Coronary artery (tissue), 2 donors: ENCODE measurements at regions not wholly inside any gene's neighbourhood (a gene's known extent, or its start where the extent isn't known, plus 50 kb on each side); places are given as distances from the start of the nearest gene placed in this dataset.

ENCODE experiments used
- DNase-seq: peaks from one replicate; pipeline ENCODE4 v3.0.0-alpha.2; 2017; ENCODE audit warnings: low spot score
- H3K27ac ChIP-seq, 2 donors: fragments of 200-600 bp; sonication (generic); one replicate each; pipeline ENCODE4 v1.5.1; 2016 to 2019
- H3K4me3 ChIP-seq: fragments of 200-600 bp; sonication (generic); 2 replicates; pipeline ENCODE4 v1.5.1; 2016; ENCODE audit warnings: mild to moderate bottlenecking, moderate library complexity
- TF ChIP-seq, protein P1 (sequence below): fragments of 200-600 bp; sonication (generic); IDR thresholded peaks from one replicate; pipeline ENCODE4 v1.5.1; 2019; ENCODE audit warnings: antibody characterized with exemption

DNA sequence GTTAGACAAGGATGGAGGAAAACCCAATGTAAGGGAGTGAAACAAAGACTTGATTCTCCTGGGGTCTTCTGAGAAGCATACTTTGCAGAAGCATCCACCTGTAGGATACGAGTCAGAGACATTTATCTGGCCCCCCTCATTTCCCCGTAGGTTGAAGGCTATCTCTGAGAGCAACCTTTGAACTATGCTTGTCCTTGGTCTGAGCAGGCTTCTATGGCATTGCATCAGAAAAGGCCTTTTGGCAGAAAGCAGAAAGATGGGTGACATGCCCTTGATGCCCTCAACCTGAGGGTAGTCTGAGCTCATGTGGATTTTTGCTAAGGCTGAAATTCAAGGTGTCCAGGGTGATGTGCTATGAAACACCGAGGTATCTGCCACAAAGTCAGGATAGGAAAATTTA, 131.6 kb upstream of the SGO1 start:
- no peak for DNase-seq
- H3K27ac ChIP-seq: peak overlapping the region; percentile 2 to 25
- H3K4me3 ChIP-seq: no peak overlapping the region
- TF ChIP-seq, protein P1, sequence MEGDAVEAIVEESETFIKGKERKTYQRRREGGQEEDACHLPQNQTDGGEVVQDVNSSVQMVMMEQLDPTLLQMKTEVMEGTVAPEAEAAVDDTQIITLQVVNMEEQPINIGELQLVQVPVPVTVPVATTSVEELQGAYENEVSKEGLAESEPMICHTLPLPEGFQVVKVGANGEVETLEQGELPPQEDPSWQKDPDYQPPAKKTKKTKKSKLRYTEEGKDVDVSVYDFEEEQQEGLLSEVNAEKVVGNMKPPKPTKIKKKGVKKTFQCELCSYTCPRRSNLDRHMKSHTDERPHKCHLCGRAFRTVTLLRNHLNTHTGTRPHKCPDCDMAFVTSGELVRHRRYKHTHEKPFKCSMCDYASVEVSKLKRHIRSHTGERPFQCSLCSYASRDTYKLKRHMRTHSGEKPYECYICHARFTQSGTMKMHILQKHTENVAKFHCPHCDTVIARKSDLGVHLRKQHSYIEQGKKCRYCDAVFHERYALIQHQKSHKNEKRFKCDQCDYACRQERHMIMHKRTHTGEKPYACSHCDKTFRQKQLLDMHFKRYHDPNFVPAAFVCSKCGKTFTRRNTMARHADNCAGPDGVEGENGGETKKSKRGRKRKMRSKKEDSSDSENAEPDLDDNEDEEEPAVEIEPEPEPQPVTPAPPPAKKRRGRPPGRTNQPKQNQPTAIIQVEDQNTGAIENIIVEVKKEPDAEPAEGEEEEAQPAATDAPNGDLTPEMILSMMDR: no peak

DNA sequence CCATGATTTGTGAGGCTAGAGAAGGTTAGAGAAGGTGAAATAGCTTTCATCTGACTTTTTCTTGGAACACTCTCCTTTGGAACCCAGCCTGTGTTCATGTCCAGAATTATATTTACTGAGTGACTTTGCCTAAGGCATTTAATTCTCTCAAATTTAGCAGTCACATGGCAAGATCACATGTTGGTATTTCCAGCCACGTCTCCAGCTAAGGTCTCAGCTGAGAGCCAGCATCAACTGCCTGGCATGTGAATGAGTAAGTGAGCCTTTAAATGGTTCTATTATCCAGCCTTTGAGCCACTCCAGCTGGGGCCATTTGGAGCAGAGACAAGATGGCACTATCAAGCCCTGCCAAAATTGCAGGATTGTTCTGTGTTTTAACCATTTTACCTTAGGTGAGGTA, 130.2 kb upstream of the SGO1 start:
- Histone ChIP-seq H3K4me3 (no peak overlapping the region), H3K27ac (peak overlapping the region; percentile 25 to 75)
- TF ChIP-seq, protein P1: no peak
- no peak for DNase-seq

DNA sequence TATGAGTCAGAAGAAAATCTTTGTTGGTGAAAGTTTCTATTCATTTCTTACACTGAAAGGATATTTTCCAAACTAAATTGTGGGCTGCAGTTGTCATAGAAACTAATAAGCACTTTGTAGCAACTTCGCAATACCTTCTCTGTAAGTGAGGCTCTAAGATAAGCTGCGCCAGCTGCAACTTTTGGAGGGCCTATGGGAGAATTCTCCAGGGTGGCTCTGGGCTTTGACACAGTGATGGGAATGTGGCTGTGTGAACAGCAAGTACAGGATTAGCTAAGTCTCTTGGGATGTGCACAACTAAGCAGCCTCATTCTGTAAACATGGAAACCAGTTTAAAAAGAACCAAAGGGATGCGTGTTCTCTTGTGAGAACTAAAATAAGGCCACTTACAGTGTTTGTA, 124.6 kb upstream of the SGO1 start:
- no peak overlapping the region for H3K4me3 ChIP-seq
- H3K27ac ChIP-seq: peak overlapping the region; percentile 7 to 56
- peak; percentile 88 for DNase-seq
- TF ChIP-seq, protein P1: no peak

DNA sequence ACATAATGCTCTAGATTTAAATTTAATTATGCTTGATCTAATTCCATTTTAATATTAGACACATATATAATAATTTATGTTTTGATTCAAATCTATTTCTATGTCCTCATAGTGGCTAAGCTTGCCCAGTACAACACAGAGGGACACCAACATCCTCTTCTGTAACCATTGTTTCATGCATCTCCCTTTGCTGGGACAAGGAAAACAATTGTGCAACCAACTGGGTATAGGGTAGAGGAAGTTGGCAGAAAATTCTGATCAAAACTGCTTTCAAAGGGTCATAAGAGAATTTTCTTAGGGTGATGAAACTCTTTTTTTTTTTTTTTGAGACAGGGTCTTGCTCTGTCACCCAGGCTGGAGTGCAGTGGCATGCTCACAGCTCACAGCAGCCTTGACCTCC, 121.4 kb upstream of the SGO1 start:
- H3K4me3 ChIP-seq: no peak overlapping the region
- TF ChIP-seq, protein P1: no peak
- DNase-seq: no peak
- H3K27ac ChIP-seq: no peak overlapping the region

DNA sequence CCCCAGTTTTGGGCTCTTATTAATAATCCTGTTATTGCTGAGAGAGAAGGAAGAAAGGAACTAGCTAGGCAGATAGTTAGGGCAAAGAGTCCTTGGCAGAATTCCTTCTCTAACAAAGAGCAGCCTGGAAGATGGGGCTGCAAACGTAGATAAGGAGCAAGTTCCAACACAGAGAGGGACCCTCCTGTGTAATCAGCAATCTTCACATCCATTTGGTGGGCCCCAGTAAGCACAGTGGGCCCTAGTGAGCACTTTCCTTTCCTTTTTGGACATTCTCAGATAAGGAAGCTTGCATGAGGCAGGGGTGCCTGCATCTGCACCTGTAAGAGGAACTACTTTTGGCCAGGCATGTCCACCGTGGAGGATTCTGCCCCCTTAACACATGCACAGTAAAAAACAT, 119.6 kb upstream of the SGO1 start:
- Histone ChIP-seq H3K27ac (no peak overlapping the region), H3K4me3 (no peak overlapping the region)
- TF ChIP-seq, protein P1: no peak
- no peak for DNase-seq

DNA sequence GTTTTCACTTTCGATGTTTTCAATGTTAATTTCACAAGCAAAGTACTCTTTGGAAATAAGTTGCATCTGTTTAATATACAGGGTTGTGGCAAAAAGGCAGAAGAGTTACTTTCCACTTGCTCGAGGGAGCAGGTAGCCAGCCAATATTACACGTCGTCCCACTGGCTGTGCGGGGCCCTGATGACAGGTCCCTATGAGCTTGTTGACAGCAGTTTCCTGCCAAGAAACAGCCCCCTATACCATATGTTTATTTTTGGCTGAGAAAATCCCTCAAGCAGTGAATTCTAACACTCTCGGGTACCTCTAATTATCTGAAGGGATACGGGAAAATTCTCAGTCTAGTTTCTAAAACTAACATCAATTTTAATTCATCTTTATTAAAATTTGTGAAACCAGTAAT, 116.8 kb upstream of the SGO1 start:
- H3K4me3 ChIP-seq: no peak overlapping the region
- no peak overlapping the region for H3K27ac ChIP-seq
- DNase-seq: no peak
- TF ChIP-seq, protein P1: no peak

DNA sequence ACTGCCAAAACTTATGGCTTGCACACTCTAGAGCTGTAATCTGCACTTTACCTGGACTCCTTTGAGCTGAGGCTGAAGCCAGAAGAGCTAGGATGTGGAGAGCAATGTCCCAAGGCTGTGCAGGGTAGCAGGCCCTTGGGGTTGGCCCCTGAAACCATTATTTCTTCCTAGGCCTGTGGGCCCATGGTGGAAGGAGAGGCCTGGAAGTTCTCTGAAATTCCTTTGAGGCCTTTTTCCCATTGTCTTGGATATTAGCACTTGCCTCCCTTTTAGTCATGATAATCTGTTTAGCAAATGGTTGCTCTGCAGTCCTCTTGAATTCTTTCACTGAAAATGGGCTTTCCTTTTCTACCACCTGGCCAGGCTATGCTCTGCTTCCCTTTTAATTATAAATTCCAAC, 102.0 kb upstream of the SGO1 start:
- TF ChIP-seq, protein P1: no peak
- no peak overlapping the region for H3K4me3 ChIP-seq
- no peak overlapping the region for H3K27ac ChIP-seq
- no peak for DNase-seq
